AG10803 (cell line): ENCODE measurements at regions not wholly inside any gene's neighbourhood (a gene's known extent, or its start where the extent isn't known, plus 50 kb on each side); places are given as distances from the start of the nearest gene placed in this dataset.

ENCODE experiments used
- DNase-seq: peaks from one replicate; pipeline ENCODE4 v3.0.0; 2010; ENCODE audit warnings: low read depth
- H3K4me3 ChIP-seq: 2 replicates; pipeline ENCODE4 v1.5.1; 2011; ENCODE audit warnings: mild to moderate bottlenecking, low read length, control low read depth
- TF ChIP-seq, protein P1 (sequence below): conservative IDR thresholded peaks from 2 replicates; pipeline ENCODE4 v1.5.1; 2011; ENCODE audit warnings: mild to moderate bottlenecking, low read length, control low read depth, inconsistent platforms

DNA sequence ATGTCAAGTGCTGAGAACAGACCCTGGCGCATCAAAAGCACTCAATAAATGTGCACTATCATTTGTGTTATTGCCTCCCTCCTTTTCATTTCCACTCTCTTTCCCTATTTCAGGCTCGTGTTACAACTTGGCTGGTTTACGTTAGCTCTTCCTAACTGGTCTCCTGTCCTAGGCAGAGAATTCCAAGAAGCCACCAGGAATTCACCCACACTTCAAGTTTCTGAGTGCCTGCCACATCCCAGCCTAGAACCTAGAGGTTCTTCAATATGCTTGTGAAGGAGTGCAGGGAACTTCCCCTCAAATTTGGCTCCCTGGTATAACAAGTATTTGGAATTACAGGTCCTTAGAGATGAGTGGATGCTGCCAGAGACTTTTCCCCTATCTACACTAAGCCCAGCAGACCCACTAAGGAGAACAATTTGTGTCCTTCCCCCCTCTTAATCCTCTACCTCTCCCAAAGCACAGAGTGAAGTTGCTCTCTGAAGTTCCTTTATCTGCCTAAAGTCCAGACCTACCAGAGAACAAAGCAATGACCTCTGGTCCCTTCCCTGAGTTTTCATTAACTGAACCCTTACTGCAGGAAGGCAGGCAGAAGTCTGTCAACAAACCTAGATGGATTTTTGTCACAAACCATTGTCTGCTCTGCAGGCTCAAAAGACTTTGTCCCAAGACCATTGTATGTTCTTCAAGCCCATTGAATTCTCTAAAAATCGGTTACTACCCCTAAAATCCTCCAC is 201.6 kb upstream of the JARID2 start:
- TF ChIP-seq, protein P1, sequence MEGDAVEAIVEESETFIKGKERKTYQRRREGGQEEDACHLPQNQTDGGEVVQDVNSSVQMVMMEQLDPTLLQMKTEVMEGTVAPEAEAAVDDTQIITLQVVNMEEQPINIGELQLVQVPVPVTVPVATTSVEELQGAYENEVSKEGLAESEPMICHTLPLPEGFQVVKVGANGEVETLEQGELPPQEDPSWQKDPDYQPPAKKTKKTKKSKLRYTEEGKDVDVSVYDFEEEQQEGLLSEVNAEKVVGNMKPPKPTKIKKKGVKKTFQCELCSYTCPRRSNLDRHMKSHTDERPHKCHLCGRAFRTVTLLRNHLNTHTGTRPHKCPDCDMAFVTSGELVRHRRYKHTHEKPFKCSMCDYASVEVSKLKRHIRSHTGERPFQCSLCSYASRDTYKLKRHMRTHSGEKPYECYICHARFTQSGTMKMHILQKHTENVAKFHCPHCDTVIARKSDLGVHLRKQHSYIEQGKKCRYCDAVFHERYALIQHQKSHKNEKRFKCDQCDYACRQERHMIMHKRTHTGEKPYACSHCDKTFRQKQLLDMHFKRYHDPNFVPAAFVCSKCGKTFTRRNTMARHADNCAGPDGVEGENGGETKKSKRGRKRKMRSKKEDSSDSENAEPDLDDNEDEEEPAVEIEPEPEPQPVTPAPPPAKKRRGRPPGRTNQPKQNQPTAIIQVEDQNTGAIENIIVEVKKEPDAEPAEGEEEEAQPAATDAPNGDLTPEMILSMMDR: no peak
- DNase-seq: no peak
- H3K4me3 ChIP-seq: no peak overlapping the region

DNA sequence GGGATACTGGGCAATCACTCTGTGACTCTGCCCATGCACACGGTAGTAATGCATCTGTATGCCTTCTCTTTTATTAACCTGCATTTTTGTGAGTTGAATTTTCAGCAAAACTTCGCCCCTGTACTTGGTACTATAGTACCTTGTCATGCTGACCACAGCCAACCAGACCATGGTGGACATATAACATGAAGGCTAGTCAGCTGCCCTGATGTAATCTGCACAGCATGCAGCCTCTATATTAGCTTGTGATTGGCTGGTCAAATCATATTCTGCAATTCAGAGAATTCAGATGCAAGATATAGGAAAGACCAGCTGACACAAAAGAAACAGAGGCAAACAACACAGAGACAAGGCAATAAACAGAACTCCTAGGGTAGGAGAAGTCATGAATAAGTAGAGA is 200.9 kb upstream of the JARID2 start:
- no peak for DNase-seq
- TF ChIP-seq, protein P1: no peak
- no peak overlapping the region for H3K4me3 ChIP-seq

DNA sequence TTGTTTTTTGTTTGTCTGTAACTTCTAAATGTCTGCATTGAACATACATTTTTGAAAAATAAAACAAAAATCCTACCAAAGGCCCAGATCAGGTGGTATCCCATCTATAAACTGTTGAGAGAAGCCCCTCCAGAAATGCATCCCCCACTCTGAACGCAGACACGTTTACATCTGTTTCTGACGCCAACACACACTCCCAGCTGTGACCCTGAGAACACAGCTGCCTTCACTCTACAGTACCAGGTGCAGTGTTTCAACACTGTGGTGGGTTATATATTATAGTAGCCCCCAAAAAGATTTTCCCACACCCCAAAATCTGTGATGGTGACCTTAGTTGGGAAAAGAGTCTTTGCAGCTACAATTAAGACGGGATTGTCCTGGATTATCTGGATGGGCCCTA is 199.1 kb upstream of the JARID2 start:
- no peak overlapping the region for H3K4me3 ChIP-seq
- no peak for DNase-seq
- TF ChIP-seq, protein P1: no peak

DNA sequence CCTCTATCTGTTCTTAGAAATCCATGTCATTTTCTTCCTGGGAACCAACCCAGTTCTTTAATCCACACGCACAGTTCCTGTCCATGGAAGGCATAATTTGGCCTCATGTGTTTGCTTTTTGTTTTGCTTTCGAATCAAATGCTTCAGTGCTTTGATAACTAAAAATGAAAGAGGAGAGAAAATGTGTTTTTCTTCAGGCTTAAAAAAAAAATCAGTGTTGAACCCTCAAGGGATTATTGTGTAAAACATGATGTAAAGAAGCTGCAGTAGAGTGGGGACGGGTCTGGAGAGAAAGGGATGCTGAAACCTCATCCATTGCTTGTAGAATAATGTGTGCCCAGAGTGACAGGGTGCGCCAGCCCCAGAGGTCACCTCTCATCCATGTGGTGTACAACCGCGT is 197.5 kb upstream of the JARID2 start:
- TF ChIP-seq, protein P1: no peak
- no peak overlapping the region for H3K4me3 ChIP-seq
- DNase-seq: no peak

DNA sequence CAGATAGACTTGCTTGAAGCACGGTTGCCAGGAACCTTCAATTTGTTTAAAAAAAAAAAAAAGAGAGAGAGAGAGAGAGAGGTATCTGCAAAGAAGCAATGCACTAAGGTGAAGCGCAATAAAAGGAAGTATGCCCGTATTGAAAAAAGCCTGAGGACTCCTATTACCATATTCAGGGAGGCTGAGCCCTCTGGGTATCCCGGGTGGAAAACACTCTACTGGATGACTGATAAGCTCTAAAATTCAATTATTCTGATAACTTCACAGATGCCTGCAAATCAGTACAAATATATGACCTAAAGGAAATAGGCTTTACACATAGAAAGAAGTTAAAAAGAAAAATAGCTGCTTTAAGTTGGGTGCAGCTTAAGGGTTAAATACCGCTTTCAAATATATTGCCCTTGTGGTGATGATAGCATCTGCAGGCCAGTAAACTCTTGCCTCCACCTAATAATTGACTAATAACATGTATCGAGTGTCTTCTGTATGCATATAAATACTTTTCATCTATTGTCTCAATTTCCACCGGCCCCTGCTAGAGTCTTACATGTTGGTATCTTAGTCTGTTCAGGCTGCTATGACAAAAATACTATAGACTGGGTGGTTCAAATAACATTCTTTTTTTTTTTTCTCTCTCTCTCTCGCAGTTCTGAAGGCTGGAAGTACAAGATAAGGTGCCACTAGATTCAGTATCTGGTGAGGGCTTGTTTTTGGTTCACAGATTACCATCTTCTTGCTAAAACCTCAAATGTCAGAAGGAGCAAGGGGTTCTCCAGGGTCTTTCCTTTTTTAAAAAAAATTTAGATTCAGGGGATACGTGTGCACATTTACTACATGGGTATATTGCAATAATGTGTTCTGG is 187.4 kb upstream of the JARID2 start:
- H3K4me3 ChIP-seq: no peak overlapping the region
- no peak for DNase-seq
- TF ChIP-seq, protein P1: no peak

DNA sequence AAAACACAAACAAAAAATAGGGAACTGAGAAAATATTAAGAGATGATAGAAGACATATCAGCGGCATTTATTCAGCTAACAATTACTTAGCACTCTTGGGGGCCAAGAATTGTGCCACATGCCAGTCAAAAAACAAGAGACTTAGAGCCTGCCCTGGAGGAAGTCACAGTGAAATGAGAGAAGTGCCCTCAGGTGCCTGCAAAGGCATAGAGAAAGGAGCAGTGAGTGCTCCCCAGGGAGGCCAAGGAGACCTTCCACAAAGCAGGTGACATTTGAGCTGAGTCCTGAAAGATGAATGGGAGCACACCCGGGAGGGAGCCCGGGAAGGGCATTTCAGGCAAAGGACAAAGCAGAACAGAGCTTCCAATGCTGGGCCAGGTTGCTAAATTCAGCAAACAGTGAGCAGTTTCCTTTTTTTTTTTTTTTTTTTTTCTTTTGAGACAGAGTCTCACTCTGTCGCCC is 184.7 kb upstream of the JARID2 start:
- no peak for DNase-seq
- H3K4me3 ChIP-seq: no peak overlapping the region
- TF ChIP-seq, protein P1: no peak
